GM18508 (cell line): ENCODE measurements at regions not wholly inside any gene's neighbourhood (a gene's known extent, or its start where the extent isn't known, plus 50 kb on each side); places are given as distances from the start of the nearest gene placed in this dataset.
"Not testable (repeated sequence)": the region's sequence is repeated elsewhere in the genome, so short reads cannot be mapped to it uniquely, and the experiment has no call there.

Experiments
- ATAC-seq: cut with Tn5 transposase; IDR thresholded peaks from one replicate; pipeline ENCODE4 v1.9.1; 2021; ENCODE audit warnings: moderate number of reproducible peaks; ENCODE audit not compliant: insufficient read depth, unreplicated experiment

DNA sequence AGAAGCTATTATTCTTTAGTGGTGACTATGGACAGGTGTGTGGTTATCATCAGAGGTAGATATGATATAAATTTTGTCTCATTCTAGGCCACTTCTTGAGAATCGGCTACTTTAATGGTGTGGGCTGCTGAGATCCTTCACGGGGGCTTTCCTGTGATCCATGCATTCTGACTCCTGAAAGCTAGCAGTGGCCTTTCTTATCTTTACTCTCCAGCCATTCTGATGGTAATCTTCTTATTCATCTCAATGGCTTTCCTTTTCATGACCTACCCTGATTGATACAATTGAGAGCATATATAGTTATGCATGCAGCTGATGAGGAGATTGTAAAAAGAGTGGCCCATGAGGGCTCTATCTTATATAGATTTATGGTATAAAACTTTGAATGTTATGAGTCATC lies 78.3 kb upstream of the ZPLD1 start:
- no peak for ATAC-seq

DNA sequence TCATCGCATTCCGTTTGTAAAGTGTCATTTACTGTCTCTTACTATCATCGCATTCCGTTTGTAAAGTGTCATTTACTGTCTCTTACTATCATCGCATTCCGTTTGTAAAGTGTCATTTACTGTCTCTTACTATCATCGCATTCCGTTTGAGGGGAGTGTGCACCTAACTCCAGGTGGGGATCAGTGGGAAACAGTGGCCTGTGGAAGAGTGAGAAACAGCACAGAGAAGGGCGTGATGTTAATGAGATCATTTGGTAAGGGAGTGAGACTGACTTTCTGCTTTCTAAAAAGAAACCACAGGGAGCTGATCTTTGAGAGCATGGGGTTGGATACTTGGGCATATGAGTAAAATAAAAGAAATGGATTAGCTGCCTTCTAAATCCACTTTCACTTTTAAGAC lies 77.5 kb upstream of the ZPLD1 start:
- not testable (repeated sequence) for ATAC-seq

- ATAC-seq = no peak
Measured at GRCh38 chr3:102360183-102360860, 74.5 kb upstream of the ZPLD1 start.

- ATAC-seq = no peak
Measured at GRCh38 chr3:102361101-102361500, 73.7 kb upstream of the ZPLD1 start.

GRCh38 chr3:102366116-102366515 lies 68.7 kb upstream of the ZPLD1 start:
- ATAC-seq = not testable (repeated sequence)

GRCh38 chr3:102374863-102375634 lies 59.8 kb upstream of the ZPLD1 start:
- no peak for ATAC-seq

GRCh38 chr3:102378216-102378615 lies 56.6 kb upstream of the ZPLD1 start:
- no peak for ATAC-seq

DNA sequence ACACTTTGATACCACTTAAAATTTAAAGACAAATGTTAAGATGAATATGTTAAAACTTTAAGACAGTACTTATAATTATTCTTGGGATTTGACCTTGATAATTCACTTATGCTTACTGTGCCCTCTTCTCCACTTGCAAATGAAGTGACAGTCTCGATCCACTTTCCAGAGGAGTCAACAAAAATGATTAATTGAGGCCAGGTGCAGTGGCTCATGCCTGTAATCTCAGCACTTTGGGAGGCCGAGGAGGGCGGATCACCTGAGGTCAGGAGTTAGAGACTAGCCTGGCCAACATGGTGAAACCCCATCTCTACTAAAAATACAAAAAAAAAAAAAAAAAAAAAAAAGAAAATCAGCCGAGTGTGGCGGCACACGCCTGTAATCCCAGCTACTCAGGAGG lies 52.6 kb upstream of the ZPLD1 start:
- not testable (repeated sequence) for ATAC-seq
